ENCODE measurements at regions not wholly inside any gene's neighbourhood (a gene's known extent, or its start where the extent isn't known, plus 50 kb on each side); places are given as distances from the start of the nearest gene placed in this dataset.

- TF ChIP-seq POLR2AphosphoS5 (IDR thresholded peaks at IDR 0.05; ENCODE audit: low read depth, low read length) (no peak), TAF1 (IDR thresholded peaks at IDR 0.05; ENCODE audit: borderline replicate concordance, low read depth, low read length) (no peak)
Observed at GRCh38 chr10:10133281-10133680, 884.4 kb upstream of the CELF2 start.
